Muscle layer of duodenum (tissue), 2 donors: ENCODE measurements at regions not wholly inside any gene's neighbourhood (a gene's known extent, or its start where the extent isn't known, plus 50 kb on each side); places are given as distances from the start of the nearest gene placed in this dataset.

Experiments used
- H3K27ac ChIP-seq: one replicate; pipeline ENCODE4 v1.7.0; 2013; ENCODE audit warnings: mild to moderate bottlenecking, low read length
- H3K27me3 ChIP-seq: one replicate; pipeline ENCODE4 v1.7.0; 2013; ENCODE audit warnings: low read depth, mild to moderate bottlenecking, control low read depth, low read length
- H3K36me3 ChIP-seq, 2 donors: one replicate each; pipeline ENCODE4 v1.7.0; 2013; ENCODE audit warnings: low read length in 2 of 2, control low read depth in 1 of 2, mild to moderate bottlenecking in 1 of 2; ENCODE audit not compliant: insufficient read depth in 2 of 2, control insufficient read depth in 1 of 2
- H3K4me1 ChIP-seq, 2 donors: one replicate each; pipeline ENCODE4 v1.7.0; 2013; ENCODE audit warnings: low read length in 2 of 2, mild to moderate bottlenecking in 2 of 2, control low read depth in 1 of 2, moderate library complexity in 1 of 2; ENCODE audit not compliant: insufficient read depth in 2 of 2, control insufficient read depth in 1 of 2
- H3K4me3 ChIP-seq, 2 donors: one replicate each; pipeline ENCODE4 v1.7.0; 2013; ENCODE audit warnings: low read length in 2 of 2, low read depth in 1 of 2, mild to moderate bottlenecking in 1 of 2
- H3K9me3 ChIP-seq, 2 donors: one replicate each; pipeline ENCODE4 v1.7.0; 2013; ENCODE audit warnings: low read length in 2 of 2, control low read depth in 1 of 2, mild to moderate bottlenecking in 1 of 2; ENCODE audit not compliant: control insufficient read depth in 1 of 2
- donor health status: healthy.

DNA sequence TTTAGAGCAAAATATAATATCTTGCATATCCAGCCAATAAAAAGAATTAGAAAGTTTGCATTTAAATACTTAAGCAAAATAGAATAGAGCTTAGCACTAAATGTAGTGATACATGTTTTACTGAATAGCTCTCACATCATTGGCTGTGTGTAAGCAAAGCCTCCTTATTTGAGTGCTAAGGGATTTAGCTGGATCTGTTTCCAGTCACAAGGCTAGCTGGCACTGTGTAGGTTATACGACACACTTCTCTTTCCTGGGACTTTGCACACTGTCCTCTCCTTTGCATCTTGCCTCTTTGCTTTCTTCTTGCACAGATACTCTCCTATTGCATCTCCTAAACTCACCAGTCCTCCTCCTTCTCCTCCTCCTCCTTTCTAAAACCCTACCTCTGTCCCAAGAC lies 423.8 kb downstream of the KLF5 start:
- Histone ChIP-seq H3K4me1 (no peaks in the 10 kb centered on the region), H3K27ac (no peak overlapping the region), H3K9me3 (no peaks in the 10 kb centered on the region), H3K36me3 (no peaks in the 10 kb centered on the region), H3K4me3 (no peak overlapping the region), H3K27me3 (no peaks in the 10 kb centered on the region)

GRCh38 chr13:73481886-73482445 lies 423.2 kb downstream of the KLF5 start:
- no peaks in the 10 kb centered on the region for H3K9me3 ChIP-seq
- no peaks in the 10 kb centered on the region for H3K27me3 ChIP-seq
- H3K4me3 ChIP-seq, result no peak overlapping the region
- no peaks in the 10 kb centered on the region for H3K36me3 ChIP-seq
- no peak overlapping the region for H3K27ac ChIP-seq
- no peaks in the 10 kb centered on the region for H3K4me1 ChIP-seq

- H3K27me3 ChIP-seq, result no peaks in the 10 kb centered on the region
- H3K4me3 ChIP-seq, result no peak overlapping the region
- no peaks in the 10 kb centered on the region for H3K4me1 ChIP-seq
- no peaks in the 10 kb centered on the region for H3K9me3 ChIP-seq
- no peak overlapping the region for H3K27ac ChIP-seq
- H3K36me3 ChIP-seq, result no peaks in the 10 kb centered on the region
Observed at GRCh38 chr13:73480779-73481559, 422.2 kb downstream of the KLF5 start.

DNA sequence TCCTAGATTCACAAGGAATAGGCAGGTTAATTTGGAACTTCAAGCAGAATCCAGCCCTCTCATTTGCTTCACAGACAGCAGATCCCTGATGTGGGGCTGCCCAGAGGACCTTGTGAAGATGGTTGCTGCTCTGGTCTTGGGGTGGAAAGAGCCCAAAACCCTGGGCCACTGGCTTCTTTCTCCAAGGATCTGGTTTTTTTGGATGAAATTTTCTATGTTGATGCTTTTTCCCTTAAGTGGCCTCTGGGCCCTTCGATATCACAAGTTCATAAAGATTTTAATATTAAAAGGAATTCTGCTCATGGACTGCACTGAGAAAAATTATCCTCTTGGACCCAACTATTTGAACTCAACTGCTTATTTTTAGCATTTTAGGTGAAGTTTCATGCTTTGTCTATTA lies 421.1 kb downstream of the KLF5 start:
- Histone ChIP-seq H3K4me1 (no peaks in the 10 kb centered on the region), H3K27me3 (no peaks in the 10 kb centered on the region), H3K36me3 (no peaks in the 10 kb centered on the region), H3K9me3 (no peaks in the 10 kb centered on the region), H3K27ac (no peak overlapping the region), H3K4me3 (no peak overlapping the region)

DNA sequence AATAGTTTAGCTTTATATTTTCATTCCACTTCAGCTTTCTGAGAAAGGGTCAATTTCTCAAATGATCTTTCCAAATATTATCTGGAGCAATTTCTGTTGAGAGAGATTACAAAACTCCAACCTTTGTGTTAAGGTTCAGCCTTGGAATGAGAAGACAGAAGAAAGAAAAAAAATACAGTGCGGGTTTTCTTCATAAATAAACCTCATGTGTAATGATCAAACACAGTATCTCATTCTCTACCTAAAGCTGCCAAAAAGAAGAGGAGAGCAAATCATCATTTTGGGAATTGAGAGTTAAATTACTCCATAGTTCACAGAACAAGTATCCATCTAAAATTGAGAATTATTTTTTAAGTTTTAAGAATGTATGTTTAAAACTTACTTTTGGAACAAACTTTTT lies 420.5 kb downstream of the KLF5 start:
- H3K4me1 ChIP-seq, result no peaks in the 10 kb centered on the region
- H3K4me3 ChIP-seq, result no peak overlapping the region
- H3K27me3 ChIP-seq, result no peaks in the 10 kb centered on the region
- no peaks in the 10 kb centered on the region for H3K36me3 ChIP-seq
- no peaks in the 10 kb centered on the region for H3K9me3 ChIP-seq
- no peak overlapping the region for H3K27ac ChIP-seq

DNA sequence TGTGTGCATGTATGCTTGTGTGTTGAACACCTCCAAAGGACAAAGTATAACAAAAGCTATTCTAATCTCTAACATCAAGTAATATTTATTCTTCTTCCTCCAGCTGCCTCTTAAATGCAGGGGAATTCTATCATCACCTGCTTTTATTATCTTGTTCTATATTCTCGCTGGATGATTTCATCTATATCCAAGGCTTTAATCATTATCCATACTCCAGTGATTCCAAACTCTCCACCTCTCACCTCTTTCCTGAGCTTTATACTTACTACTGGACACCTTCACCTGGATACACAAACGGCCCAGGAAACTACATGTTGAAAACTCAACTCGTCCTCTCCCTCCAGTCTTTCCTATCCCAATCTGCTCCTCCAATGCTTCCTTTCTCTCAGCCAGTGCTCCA lies 418.6 kb downstream of the KLF5 start:
- no peaks in the 10 kb centered on the region for H3K27me3 ChIP-seq
- no peak overlapping the region for H3K27ac ChIP-seq
- no peak overlapping the region for H3K4me3 ChIP-seq
- H3K9me3 ChIP-seq, result no peaks in the 10 kb centered on the region
- H3K36me3 ChIP-seq, result no peaks in the 10 kb centered on the region
- no peaks in the 10 kb centered on the region for H3K4me1 ChIP-seq

- Histone ChIP-seq H3K36me3 (no peaks in the 10 kb centered on the region), H3K4me1 (no peaks in the 10 kb centered on the region), H3K4me3 (no peak overlapping the region), H3K9me3 (no peaks in the 10 kb centered on the region), H3K27ac (no peak overlapping the region), H3K27me3 (no peaks in the 10 kb centered on the region)
Observed at GRCh38 chr13:73473016-73473415, 414.2 kb downstream of the KLF5 start.

- Histone ChIP-seq H3K27ac (no peak overlapping the region), H3K4me1 (no peaks in the 10 kb centered on the region), H3K27me3 (no peaks in the 10 kb centered on the region), H3K9me3 (no peaks in the 10 kb centered on the region), H3K36me3 (no peaks in the 10 kb centered on the region), H3K4me3 (no peak overlapping the region)
Observed at GRCh38 chr13:73467125-73467524, 408.3 kb downstream of the KLF5 start.

GRCh38 chr13:73466561-73466960 lies 407.8 kb downstream of the KLF5 start:
- H3K27me3 ChIP-seq, result no peaks in the 10 kb centered on the region
- H3K36me3 ChIP-seq, result no peaks in the 10 kb centered on the region
- no peaks in the 10 kb centered on the region for H3K4me1 ChIP-seq
- no peak overlapping the region for H3K4me3 ChIP-seq
- peak overlapping the region; percentile 48 for H3K27ac ChIP-seq
- H3K9me3 ChIP-seq, result no peaks in the 10 kb centered on the region

- H3K4me3 ChIP-seq, result no peak overlapping the region
- no peaks in the 10 kb centered on the region for H3K4me1 ChIP-seq
- H3K9me3 ChIP-seq, result no peaks in the 10 kb centered on the region
- H3K27ac ChIP-seq, result peak overlapping the region; percentile 62
- H3K36me3 ChIP-seq, result no peaks in the 10 kb centered on the region
- no peaks in the 10 kb centered on the region for H3K27me3 ChIP-seq
Observed at GRCh38 chr13:73465617-73465971, 406.8 kb downstream of the KLF5 start.

GRCh38 chr13:73464758-73465616 lies 406.2 kb downstream of the KLF5 start:
- peak overlapping the region; percentile 62 for H3K27ac ChIP-seq
- no peaks in the 10 kb centered on the region for H3K36me3 ChIP-seq
- no peaks in the 10 kb centered on the region for H3K27me3 ChIP-seq
- H3K9me3 ChIP-seq, result no peaks in the 10 kb centered on the region
- no peak overlapping the region for H3K4me3 ChIP-seq
- no peaks in the 10 kb centered on the region for H3K4me1 ChIP-seq
